GM12878 (cell line): ENCODE measurements at regions not wholly inside any gene's neighbourhood (a gene's known extent, or its start where the extent isn't known, plus 50 kb on each side); places are given as distances from the start of the nearest gene placed in this dataset.

Experiments
- ATAC-seq: fragments of 200-7000 bp; cut with Tn5 transposase; 3 replicates; pipeline ENCODE4 v1.9.1; 2020; ENCODE audit warnings: mild to moderate bottlenecking, moderate library complexity
- BruUV-seq: library from RNA; stranded (reverse); fragments of 400-500 nt; replicated peaks from 2 replicates; lab custom pipeline; 2021; lab: Mats Ljungman, UMichigan
- CTCF ChIA-PET: fragments of 300-600 bp; sonication (Branson Sonifier 250); formaldehyde crosslinking; extraction: SDS; loops from one replicate; lab custom pipeline; 2021; ENCODE audit warnings: inconsistent platforms; lab: Yijun Ruan, JAX
- POLR2A ChIA-PET: fragments of 350-600 bp; formaldehyde crosslinking; extraction: SDS; loops from one replicate; lab custom pipeline; 2021; ENCODE audit warnings: inconsistent platforms; lab: Charles Lee
- RAD21 ChIA-PET: fragments of 300-600 bp; sonication (Branson Sonifier 250); formaldehyde crosslinking; loops from one replicate; lab custom pipeline; 2023; ENCODE audit warnings: antibody characterized with exemption; ENCODE audit not compliant: unreplicated experiment; lab: Charles Lee
- SMC1A ChIA-PET: fragments of 300-600 bp; sonication (Branson Sonifier 250); formaldehyde crosslinking; loops from one replicate; lab custom pipeline; 2023; ENCODE audit not compliant: unreplicated experiment, uncharacterized antibody; lab: Charles Lee
- DNase-seq: peaks from one replicate; pipeline ENCODE4 v3.0.0-alpha.2; 2011; ENCODE audit warnings: low read depth, low spot score
- FAIRE-seq: peaks from 3 replicates; lab custom pipeline; 2011; peaks lifted over from hg19 to GRCh38; lab: Jason Lieb, UNC
- H2AFZ ChIP-seq: 2 replicates; pipeline ENCODE4 v1.6.0; 2011; ENCODE audit warnings: low read depth, low read length, control low read depth; ENCODE audit not compliant: control insufficient read depth
- H3K27ac ChIP-seq: 2 replicates; pipeline ENCODE4 v1.5.1; 2011; ENCODE audit warnings: control low read depth; ENCODE audit not compliant: control insufficient read depth, insufficient read depth
- H3K27me3 ChIP-seq, 2 experiments: replicated peaks in 1 of 2; 2 replicates each; pipeline versions ENCODE4 v1.6.0 to v1.6.1; 2011; ENCODE audit warnings: low read length in 1 of 2; ENCODE audit not compliant: control insufficient read depth in 2 of 2, insufficient read depth in 2 of 2
- H3K36me3 ChIP-seq, 2 experiments: 2 replicates each; pipeline ENCODE4 v1.5.1; 2011; ENCODE audit warnings: low read length in 1 of 2; ENCODE audit not compliant: control insufficient read depth in 2 of 2, insufficient read depth in 2 of 2
- H3K4me1 ChIP-seq: 2 replicates; pipeline ENCODE4 v1.6.1; 2011; ENCODE audit warnings: mild to moderate bottlenecking, low read length, moderate library complexity, mixed read lengths; ENCODE audit not compliant: control insufficient read depth, insufficient read depth
- H3K4me2 ChIP-seq: 2 replicates; pipeline ENCODE4 v1.6.0; 2011; ENCODE audit warnings: control low read depth; ENCODE audit not compliant: control insufficient read depth, insufficient read depth
- H3K4me3 ChIP-seq: fragments of 200-600 bp; sonication (generic); 2 replicates; pipeline ENCODE4 v1.5.1; 2016
- H3K79me2 ChIP-seq: 2 replicates; pipeline ENCODE4 v1.6.0; 2011; ENCODE audit warnings: low read length; ENCODE audit not compliant: control insufficient read depth, insufficient read depth
- H3K9ac ChIP-seq: 2 replicates; pipeline ENCODE4 v1.8.0; 2011; ENCODE audit warnings: low read length, control low read depth, mixed read lengths; ENCODE audit not compliant: control insufficient read depth, insufficient read depth
- H3K9me3 ChIP-seq: replicated peaks from 3 replicates; pipeline ENCODE4 v1.5.1; 2011; ENCODE audit warnings: mild to moderate bottlenecking, low read length; ENCODE audit not compliant: control insufficient read depth, insufficient read depth
- H4K20me1 ChIP-seq: 2 replicates; pipeline ENCODE4 v1.6.0; 2011; ENCODE audit not compliant: control insufficient read depth, insufficient read depth
- BCL11A ChIP-seq: IDR thresholded peaks from 2 replicates; pipeline ENCODE4 v1.6.1; 2011; ENCODE audit warnings: low read depth, low read length
- CBFB ChIP-seq: IDR thresholded peaks from 2 replicates; pipeline ENCODE4 v1.6.1; 2016; ENCODE audit warnings: antibody characterized with exemption, low read depth
- CEBPB ChIP-seq, 2 experiments: fragments of 150-350 bp in 1 of 2; IDR thresholded peaks; 2 replicates each; pipeline ENCODE4 v1.6.1; 2012 to 2014; ENCODE audit warnings: low read depth in 2 of 2, low read length in 2 of 2, borderline replicate concordance in 1 of 2, inconsistent platforms in 1 of 2
- HDAC2 ChIP-seq: fragments of 200-600 bp; sonication (generic); IDR thresholded peaks from 2 replicates; pipeline ENCODE4 v1.6.1; 2017
- MXI1 ChIP-seq: fragments of 150-350 bp; IDR thresholded peaks from 2 replicates; pipeline ENCODE4 v1.6.1; 2011; ENCODE audit warnings: low read depth, mild to moderate bottlenecking, inconsistent platforms, low read length, improper control_type of control experiment
- NFXL1 ChIP-seq: fragments of 450-650 bp; IDR thresholded peaks from 2 replicates; pipeline ENCODE4 v1.6.1; 2017; ENCODE audit warnings: antibody characterized with exemption, mild to moderate bottlenecking, borderline replicate concordance
- PAX5 ChIP-seq: IDR thresholded peaks from 2 replicates; pipeline ENCODE4 v1.6.1; 2011; ENCODE audit warnings: low read depth, low read length, borderline replicate concordance
- POLR2AphosphoS2 ChIP-seq: IDR thresholded peaks from 2 replicates; pipeline ENCODE4 v1.6.1; 2011; ENCODE audit warnings: low read depth, mild to moderate bottlenecking, low read length, improper control_type of control experiment, moderate library complexity
- STAT3 ChIP-seq: IDR thresholded peaks from 2 replicates; pipeline ENCODE4 v1.6.1; 2011; ENCODE audit warnings: low read depth, low read length, improper control_type of control experiment
- TCF12 ChIP-seq: IDR thresholded peaks from 2 replicates; pipeline ENCODE4 v1.6.1; 2011; ENCODE audit warnings: low read depth, mild to moderate bottlenecking, low read length
- YBX1 ChIP-seq: fragments of 450-650 bp; IDR thresholded peaks from 2 replicates; pipeline ENCODE4 v1.6.1; 2016; ENCODE audit warnings: antibody characterized with exemption
- YY1 ChIP-seq: IDR thresholded peaks from 2 replicates; pipeline ENCODE4 v1.6.1; 2011; ENCODE audit warnings: low read depth, mild to moderate bottlenecking, low read length
- ZNF274 ChIP-seq: IDR thresholded peaks from one replicate; pipeline ENCODE4 v1.8.0; 2011; ENCODE audit not compliant: insufficient read length, insufficient read depth
- ZZZ3 ChIP-seq: IDR thresholded peaks from 2 replicates; pipeline ENCODE4 v1.6.1; 2011; ENCODE audit warnings: low read depth; ENCODE audit not compliant: control insufficient read depth, insufficient read length
- WGBS: methylation state at CpG from one replicate; pipeline ENCODE4 v1.1.6; 2016; ENCODE audit warnings: low lambda C conversion rate; ENCODE audit not compliant: insufficient replicate concordance, insufficient coverage; ENCODE audit errors: missing lambda C conversion rate; 5-methylcytosine and 5-hydroxymethylcytosine counted together
- in situ Hi-C: fragments of 300-500 bp; cut with MboI; formaldehyde crosslinking; loops from 9 replicates; pipeline ENCODE4 v1.14.3; 2018; ENCODE audit warnings: mixed read lengths
- intact Hi-C: fragments of 100-400 bp; cut with micrococcal nuclease; formaldehyde crosslinking; loops from one replicate; pipeline ENCODE4 v1.14.2; 2022; ENCODE audit not compliant: unreplicated experiment
- TF ChIP-seq, protein P1 (sequence below): IDR thresholded peaks from 2 replicates; pipeline ENCODE4 v1.6.1; 2011; ENCODE audit warnings: mild to moderate bottlenecking, low read depth, low read length, moderate library complexity; ENCODE audit not compliant: insufficient replicate concordance
- TF ChIP-seq, protein P2 (sequence below): IDR thresholded peaks from 2 replicates; pipeline ENCODE4 v1.6.1; 2012; ENCODE audit warnings: low read length, inconsistent platforms

DNA sequence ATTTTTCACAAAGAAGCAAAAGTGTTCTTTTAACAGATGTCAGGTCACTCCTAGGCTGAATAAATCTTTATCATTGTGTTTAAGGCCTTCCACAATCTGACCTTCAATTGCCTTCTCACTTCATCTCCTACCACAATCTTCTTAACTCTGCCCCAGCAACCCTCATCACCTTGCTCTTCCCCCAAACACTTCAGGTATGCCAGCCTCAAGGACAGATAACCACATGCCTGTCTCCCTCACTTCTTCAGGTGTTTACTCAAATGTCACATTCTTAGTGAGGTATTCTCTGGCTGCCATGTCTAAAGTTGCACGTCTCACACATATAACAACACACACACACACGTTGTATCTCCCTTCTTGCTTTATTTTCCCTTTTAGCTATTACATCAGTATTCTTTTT is 146.5 kb downstream of the ANKRD50 start:
- BruUV-seq, result no TSS peak
- POLR2A ChIA-PET, result no interaction called here
- 0% methylated on average over 2 of the region's 2 CpGs for WGBS
- Histone ChIP-seq H3K27me3 (no peaks in the 10 kb centered on the region), H3K9ac (no peak overlapping the region), H3K4me1 (no peaks in the 10 kb centered on the region), H3K27ac (no peak overlapping the region)
- no peak for FAIRE-seq
- CTCF ChIA-PET, result no interaction called here
- intact Hi-C loops, result no loop called here
- ATAC-seq, result no peak
- SMC1A ChIA-PET, result no interaction called here
- RAD21 ChIA-PET, result no interaction called here
- DNase-seq, result no peak
- no peak for TF ChIP-seq CEBPB (IDR thresholded peaks at IDR 0.05; ENCODE audit: borderline replicate concordance in 1 of 2, low read depth in 2 of 2, low read length in 2 of 2)
- TF ChIP-seq, protein P1, sequence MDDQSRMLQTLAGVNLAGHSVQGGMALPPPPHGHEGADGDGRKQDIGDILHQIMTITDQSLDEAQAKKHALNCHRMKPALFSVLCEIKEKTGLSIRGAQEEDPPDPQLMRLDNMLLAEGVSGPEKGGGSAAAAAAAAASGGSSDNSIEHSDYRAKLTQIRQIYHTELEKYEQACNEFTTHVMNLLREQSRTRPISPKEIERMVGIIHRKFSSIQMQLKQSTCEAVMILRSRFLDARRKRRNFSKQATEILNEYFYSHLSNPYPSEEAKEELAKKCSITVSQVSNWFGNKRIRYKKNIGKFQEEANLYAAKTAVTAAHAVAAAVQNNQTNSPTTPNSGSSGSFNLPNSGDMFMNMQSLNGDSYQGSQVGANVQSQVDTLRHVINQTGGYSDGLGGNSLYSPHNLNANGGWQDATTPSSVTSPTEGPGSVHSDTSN, result no peak
- no peak for TF ChIP-seq ZZZ3
- TF ChIP-seq TCF12, result no peak
- TF ChIP-seq YY1, result no peak
- TF ChIP-seq PAX5, result no peak
- TF ChIP-seq POLR2AphosphoS2, result no peak
- no peak for TF ChIP-seq STAT3
- no peak for TF ChIP-seq CBFB
- TF ChIP-seq ZNF274, result no peak
- TF ChIP-seq HDAC2, result no peak
- no peak for TF ChIP-seq MXI1
- TF ChIP-seq BCL11A, result no peak
- TF ChIP-seq NFXL1, result no peak
- no peak for TF ChIP-seq YBX1
- TF ChIP-seq, protein P2, sequence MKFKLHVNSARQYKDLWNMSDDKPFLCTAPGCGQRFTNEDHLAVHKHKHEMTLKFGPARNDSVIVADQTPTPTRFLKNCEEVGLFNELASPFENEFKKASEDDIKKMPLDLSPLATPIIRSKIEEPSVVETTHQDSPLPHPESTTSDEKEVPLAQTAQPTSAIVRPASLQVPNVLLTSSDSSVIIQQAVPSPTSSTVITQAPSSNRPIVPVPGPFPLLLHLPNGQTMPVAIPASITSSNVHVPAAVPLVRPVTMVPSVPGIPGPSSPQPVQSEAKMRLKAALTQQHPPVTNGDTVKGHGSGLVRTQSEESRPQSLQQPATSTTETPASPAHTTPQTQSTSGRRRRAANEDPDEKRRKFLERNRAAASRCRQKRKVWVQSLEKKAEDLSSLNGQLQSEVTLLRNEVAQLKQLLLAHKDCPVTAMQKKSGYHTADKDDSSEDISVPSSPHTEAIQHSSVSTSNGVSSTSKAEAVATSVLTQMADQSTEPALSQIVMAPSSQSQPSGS, result no peak
- TF ChIP-seq, all 136 proteins: peak for 0
- Histone ChIP-seq H3K79me2 (no peaks in the 10 kb centered on the region), H3K4me3 (no peak overlapping the region), H2AFZ (no peak overlapping the region), H3K4me2 (no peak overlapping the region), H4K20me1 (no peaks in the 10 kb centered on the region), H3K36me3 (no peaks in the 10 kb centered on the region), H3K9me3 (no peaks in the 10 kb centered on the region)
- in situ Hi-C loops, result no loop called here
